HuH-7.5 (cell line): ENCODE measurements at regions not wholly inside any gene's neighbourhood (a gene's known extent, or its start where the extent isn't known, plus 50 kb on each side); places are given as distances from the start of the nearest gene placed in this dataset.
"Not testable (repeated sequence)": the region's sequence is repeated elsewhere in the genome, so short reads cannot be mapped to it uniquely, and the experiment has no call there.

ENCODE experiments used
- DNase-seq: peaks from one replicate; pipeline ENCODE4 v3.0.0; 2011; ENCODE audit warnings: low spot score

DNA sequence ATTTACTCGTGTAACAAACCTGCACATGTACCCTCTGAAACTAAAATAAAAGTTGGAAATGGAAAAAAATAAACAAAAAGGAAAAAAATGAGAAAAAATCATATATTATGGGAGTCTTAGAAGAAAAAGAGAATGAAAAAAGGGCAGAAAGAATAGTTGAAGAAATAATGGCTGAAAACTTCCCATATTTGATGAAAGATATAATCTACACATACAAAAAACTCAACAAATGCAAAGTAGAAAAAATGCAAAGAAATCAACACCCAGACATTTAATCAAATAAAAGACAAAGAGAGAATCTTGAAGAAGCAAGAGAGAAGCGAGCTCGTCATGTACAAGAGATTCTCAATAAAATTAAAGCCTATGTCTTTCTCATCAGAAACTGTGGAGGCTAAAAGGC, 73.8 kb downstream of the SLC25A46 start:
- no peak for DNase-seq

DNA sequence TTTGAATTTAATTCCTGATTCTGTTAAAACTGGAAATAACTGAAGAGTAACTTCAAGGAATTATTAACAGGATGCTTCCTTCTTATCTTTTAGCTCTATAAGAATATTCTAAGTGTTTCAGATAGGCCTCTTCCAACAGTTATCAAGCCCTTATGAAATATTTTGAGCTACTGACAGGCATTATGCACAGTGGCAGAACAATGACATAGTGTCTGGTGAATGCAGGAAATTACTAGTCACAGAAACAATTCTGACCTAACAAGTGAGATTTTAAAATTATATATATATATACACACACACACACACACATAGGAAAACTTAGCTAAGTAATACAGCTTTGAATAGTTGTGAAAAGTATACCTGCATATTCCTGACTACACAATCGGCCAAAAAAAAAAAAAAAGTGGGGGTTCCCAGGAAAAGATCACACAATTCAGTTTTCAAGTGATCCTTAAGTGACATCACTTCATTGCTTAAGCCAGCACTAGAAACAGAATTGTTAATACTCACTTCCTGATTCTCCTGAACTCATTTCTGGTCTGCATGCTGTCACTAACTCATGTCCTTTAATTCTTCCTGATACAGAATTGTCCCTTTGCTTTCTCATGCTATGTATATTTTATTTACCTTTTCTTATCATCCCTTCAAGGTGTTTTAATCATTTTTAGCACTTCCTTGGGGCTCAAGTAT, 77.3 kb downstream of the SLC25A46 start:
- no peak for DNase-seq

DNA sequence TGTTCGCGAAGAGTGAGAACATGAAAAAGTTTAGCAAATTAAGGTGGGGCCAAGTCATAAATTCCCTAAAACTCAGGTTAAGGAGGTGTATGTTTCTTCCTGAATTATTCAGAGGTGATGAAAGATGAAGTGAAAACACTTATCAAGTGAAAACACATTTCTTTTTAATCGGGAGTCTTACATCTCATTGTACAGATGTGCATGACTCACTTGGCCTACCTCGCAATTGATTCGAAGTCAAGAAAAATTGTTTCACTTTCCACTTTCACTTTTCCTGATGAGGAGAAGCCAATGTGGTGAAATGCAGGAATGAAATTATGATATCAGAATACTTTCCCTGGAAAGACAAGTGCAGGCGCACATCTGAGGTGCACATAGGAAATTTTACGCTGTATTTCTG, 78.7 kb downstream of the SLC25A46 start:
- DNase-seq, result no peak

DNA sequence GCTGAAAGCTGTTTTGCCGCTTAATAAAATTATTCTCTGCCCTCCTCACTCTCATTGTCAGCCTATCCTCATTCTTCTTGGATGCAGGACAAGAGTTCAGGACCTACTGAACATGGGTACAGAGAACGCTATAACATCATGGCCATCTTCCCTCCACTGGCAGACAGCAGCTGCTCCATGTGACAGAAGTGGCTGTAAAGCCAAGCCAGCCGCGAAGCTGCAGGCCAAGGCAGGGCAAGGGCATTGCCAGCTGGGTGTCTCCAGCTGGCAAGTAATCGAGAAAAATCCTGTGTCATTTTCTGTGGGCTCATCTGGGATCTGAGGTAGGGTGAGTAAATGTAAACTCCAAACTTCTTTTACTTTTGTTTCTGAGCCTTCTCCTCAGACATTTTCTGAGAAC, 84.8 kb downstream of the SLC25A46 start:
- DNase-seq, result no peak

DNA sequence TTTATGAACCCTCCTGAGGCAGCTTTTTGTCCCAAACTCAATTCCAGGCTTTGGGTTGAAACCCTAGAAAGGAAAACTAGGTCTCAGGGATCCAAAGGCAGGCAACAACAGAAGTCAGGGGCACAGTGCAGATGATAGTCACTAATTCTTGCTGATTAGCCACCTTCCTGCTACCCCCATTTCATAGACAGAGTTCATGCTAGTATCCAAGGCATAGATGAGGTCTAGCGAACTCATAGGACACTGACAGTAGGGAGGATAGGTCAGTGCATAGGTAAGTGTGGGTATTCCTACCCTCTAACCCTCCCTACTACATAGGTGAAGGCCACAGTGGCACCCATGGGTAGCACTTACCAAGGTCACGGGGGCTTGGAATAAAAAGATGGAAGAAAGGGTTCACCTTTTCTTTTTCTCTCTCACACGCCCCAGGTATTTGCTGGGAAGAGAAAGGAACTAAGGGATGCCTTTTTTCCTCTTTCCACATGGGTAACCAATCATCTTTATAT, 86.2 kb downstream of the SLC25A46 start:
- no peak for DNase-seq

DNA sequence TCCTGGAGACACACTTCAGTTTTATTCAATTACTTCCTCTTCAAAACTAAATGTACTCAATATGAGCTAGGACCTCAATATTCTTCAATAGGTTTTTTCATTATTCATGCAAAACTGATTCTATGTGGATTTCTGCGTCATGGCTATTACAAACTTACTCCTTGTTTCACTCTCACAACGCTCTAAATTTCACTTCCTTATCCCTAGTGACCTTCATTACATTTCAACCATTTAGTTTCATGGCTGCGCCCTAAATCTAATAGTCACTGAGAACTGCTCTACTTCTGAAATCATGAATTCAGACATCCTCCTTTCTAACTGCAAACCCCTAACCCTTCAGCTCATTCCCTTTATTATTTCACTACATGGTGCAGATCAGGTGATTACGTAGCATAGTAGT, 93.9 kb downstream of the SLC25A46 start:
- DNase-seq, result no peak

DNA sequence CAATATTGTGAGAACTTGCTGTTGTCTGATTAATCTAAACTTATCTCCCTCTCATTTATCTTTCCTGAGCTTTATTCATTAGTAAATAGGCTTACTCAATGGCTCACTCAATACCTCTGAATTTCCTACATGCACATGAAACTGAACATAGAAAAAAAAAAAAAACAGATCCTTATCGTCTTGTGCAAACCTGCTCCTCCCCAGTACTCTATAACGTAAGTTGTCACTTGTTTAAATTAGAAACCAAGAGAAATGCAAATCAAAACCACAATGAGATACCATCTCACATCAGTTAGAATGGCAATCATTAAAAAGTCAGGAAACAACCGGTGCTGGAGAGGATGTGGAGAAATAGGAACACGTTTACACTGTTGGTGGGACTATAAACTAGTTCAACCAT, 96.1 kb downstream of the SLC25A46 start:
- not testable (repeated sequence) for DNase-seq

DNA sequence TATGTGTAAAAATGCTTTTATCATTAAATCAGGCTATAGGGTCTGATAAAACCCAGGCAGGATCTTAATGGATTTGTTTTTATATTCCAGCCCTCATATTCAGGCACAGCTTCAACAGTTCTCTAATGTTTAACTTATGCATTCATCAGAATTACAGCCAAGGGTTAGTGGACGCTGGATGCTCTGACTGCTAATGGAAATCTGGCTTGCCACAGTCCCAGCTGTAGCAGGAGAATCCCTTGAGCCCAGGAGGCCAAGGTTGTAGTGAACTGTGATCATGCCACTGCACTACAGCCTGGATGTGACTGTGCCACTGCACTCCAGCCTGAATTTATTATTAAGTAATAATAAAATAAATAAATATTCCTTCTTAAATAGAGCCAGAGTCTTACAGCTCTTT, 98.0 kb downstream of the SLC25A46 start:
- DNase-seq, result no peak

DNA sequence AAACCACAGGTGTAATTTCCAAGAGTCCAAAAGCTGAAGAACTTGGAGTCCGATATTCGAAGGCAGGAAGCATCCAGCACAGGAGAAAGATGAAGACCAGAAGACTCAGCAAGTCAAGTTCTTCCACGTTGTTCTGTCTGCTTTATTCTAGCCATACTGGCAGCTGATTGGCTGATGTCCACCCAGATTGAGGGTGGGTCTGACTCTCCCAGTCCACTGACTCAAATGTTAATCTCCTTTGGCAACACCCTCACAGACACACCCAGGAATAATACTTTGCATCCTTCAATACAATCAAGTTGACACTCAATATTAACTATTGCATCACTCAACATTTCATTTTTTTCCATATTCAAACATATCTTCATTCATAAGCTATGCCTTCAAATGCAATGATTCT, 99.5 kb downstream of the SLC25A46 start:
- DNase-seq, result not testable (repeated sequence)

DNA sequence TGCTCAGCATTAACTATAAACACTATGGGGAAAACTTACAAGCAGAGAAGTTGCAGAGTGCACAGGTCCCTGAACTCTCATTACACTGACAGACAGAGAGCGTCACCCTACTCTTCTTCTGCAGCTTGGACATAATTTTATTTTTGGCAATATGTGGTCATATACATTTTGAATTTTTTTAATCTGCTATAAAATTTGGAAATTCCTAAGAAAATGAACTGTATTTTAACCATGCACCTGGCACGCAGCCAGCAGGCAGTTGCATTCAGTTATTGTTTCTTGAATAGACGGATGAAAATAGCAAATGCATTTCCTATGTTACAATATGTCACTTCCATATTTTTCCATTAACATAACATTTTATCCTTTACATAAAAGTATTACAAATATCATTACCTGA, 100.2 kb downstream of the SLC25A46 start:
- DNase-seq, result no peak

DNA sequence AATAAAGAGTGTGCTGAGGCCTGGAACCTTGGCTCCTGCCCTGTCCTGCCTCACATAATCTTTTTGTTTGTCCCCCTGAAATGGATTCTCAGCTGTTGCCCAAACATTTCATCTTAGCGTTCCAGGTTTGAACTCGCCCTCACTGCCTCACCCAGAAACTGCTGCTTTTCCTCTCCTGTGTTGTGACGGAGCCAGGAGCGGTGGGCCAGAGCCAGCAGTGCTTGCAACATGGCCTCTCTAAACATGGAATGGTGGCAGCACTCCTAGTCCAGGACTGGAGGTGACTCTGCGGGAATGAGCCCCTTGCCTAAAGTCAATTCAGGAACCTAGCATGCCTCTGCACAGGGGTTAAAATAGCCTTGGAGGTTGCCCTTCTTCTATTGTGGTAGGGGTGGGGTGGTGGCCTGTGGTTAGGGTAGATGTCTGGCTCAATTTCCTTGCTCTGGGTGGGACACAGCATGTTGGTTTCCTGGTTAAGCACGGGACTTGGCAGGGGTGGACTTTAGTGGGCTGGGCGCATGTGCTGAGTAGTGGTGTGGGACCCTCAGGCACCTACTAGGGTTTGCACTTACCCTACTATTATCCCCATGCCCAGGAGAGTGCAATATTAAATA, 101.6 kb downstream of the SLC25A46 start:
- no peak for DNase-seq

DNA sequence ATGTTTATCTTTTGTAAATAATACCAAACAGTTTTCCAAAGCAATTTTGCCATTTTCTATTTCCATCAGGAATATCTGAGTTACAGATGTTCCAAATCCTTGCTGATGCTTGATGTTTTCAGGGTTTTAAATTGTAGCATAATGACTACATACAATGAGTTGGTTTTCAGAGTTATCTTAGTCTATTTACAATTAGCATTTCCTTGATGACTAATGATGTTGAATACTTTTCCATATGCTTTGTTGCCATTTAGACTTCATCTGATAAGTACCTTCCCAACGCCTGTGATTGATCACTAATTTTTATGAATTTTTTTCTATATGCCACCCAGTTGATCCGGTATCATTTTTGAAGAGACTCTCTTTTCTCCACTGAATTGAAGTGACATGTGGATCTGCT, 102.3 kb downstream of the SLC25A46 start:
- DNase-seq, result no peak

DNA sequence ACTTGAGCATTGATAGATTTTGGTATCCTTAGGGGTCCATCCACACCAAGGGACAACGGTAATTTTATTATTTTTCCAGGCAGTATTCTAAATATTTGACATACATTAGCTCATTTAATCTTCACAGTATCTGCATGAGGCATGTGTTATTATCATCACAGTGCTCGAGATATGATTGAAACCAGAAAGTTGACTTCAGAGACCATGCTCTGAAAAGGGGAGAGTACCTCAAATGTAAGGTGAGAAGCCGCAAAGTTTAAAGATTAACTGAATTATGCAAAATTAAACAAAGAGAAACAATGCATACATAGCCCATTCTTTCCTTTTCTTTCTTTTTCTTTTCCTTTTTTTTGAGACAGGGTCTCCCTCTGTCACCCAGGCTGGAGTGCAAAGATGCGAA, 104.1 kb downstream of the SLC25A46 start:
- no peak for DNase-seq

DNA sequence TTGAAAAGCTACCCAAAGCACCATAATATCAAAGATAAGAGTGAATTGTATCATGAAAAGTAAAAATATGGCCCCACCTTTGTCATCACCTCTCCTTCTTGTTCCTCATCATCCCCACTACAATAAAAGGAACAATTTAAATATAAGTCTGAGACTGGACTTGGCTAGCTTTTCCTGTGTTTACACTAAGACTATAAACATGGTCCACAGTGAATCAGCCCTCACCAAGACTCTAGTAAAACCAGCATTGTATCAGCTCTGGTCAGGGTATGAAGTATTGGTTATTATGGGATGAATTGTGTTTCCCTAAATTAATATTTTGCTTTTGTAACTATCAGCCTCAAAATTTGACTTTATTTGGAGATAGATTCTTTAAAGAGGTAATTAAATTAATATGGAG, 105.4 kb downstream of the SLC25A46 start:
- no peak for DNase-seq

DNA sequence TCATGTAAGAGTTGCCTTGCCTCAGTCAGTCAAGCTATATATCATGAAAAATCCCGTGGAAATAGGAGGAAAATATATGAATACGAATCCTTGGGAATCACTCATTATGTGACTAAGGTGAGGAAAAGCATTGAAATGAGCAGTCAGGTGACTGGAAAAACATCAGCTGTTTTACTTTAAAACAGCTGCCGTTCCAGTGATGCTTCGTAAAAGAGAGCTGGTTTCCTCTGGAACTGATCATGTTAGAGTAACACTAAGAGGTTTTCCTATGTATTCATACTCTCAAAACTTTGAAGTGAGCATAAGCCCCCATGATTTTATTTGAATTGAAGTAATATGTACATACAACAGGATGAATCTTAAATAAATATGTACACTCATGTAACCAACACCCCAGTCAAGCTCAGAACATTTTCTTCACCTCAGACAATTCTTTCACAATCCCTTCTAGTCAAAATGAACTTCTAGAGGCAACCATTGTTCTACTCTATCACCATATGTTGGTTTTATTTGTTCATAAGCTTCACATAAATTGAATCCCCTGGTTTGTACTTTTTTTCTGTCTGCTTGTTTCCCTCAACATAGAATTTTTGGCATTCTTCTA, 107.7 kb downstream of the SLC25A46 start:
- DNase-seq, result no peak

DNA sequence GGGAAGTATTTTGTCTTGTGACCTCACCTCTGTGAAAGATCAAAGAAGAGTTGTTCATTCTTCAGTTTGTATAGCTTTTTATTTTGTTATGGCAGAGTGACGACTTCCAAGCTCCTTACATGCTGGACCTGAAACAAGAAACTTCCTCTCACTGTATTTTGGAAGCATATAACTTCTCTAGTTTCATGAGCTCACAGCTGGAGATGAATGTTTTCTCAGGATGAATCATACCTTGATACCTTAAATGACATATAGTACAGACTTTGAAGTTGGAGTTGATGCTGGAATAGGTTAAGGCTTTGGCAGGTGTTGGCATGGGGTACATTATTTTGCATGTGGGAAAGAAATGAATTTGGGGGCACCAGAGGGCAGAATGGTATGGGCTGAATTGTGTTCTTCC, 112.5 kb downstream of the SLC25A46 start:
- DNase-seq, result no peak

DNA sequence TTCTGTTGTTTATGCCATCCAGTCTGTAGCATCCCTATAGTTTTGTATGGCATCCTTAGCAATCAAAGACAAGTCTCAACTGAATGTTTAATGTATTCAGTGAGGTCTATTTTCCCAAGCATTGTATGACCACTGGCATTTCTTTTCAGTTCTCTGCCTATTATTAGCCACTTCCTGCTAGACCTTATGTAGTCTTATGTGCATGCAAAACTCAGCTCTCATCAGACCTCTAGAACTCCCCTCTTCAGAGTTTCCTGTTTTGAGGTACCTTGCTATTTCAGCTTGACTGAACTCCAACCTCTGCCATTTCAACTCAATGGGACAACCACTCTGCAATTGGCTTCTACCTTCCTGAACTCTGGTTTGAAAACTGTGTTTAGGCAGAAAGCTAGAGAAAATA, 113.2 kb downstream of the SLC25A46 start:
- no peak for DNase-seq

DNA sequence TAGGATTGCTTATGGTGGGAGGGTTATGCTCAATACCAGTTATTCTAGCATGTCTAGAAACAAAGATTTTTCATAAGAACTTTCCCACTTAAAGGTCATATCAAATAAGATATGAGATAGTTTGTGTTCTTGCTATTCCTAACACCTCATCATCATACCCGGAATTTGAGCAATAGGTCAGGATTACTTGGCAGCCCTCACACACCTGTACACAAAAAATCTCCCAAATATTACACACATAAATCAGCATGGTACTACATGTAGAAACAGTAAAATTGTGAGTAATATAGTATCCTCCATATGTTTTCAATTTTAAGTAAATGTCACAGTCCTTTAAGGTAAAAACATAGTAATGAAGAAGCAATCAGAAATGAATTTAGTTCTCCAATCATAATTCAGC, 113.7 kb downstream of the SLC25A46 start:
- DNase-seq, result no peak

DNA sequence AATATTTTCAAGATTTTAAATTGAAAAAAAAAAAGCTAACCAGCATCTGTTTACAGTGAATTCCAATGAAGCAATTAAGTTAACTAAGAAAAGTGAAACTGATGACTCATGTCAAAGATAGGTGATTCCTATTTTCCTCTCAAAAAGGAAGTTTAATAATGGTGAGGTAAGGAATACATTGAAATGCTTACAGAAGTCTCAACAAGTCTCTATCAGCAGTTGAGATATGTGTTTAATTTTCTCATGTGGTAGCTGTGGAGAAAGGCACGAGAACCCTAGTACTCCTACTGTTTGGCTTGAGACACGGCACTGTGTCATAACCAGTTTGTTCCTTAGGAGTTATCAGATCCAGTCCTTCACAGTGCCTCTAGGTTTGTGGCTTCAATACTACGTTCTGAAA, 114.5 kb downstream of the SLC25A46 start:
- DNase-seq, result no peak

DNA sequence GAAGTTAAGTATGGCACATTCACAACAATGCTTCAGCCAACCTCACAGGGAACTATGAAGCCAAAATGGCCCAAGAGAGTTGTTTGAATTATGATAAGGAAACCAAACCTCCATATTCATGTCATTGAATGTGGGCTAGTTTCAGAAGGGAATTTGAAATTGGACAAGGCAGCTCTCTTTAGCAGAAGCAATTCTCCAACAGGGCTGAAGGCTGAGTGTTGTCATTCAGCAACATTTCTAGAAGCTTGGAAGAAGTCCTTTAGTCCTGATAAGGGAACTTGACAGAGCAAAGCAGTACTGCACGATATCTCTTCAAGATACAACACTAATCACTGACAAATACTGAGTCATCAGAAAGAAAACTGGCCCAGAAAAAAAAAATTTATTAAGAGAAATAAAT, 115.4 kb downstream of the SLC25A46 start:
- no peak for DNase-seq

DNA sequence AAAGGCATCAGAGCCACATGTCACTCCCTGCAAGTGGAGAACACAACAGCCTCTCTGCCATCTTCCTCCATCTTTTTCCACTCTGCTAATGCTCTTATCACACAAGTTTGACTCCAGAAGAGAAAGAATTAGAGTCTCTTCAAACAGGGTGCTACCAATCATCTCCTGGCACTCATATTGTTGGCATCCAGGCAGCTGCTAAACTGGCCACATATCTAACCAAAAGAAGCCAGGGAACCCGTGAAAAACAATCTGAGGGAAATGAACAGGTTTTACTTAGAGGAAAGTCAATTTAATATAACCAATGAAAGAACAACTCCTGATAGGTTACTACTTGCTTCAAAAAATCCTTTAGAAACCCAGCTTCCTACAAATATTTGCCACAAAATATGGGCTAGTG, 117.2 kb downstream of the SLC25A46 start:
- DNase-seq, result no peak

DNA sequence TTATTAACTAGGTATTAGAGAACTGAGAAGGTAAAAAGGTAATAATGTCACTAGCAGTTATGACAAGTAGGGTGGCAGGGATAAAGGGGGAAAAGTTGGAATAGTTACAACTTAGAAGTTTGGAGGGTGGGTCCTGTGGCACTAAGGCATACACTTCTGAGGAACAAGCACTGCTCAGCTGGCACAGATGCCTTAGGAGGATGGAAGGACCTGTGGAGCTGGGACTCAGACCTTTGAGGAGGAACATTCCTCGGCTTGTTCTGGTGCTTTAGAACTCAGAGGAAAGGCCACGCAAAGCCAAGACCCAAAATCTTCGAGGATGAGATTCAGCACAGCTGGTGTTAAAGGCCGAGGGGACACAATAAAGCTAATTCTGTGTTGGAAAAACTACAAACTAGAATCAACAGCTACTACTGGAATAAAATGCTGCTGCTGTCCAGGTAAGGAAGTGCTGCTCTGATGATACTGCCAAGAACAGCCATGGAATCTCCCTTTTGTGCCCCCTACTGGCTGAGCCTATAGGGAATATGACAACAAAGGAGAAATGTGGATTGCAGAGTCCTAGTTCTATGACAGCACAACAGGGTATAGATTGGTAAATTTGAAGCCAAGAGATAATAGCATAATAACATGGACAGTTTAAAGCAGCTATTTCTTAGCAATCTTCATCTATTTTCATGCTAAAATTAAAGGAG, 126.7 kb downstream of the SLC25A46 start:
- DNase-seq, result peak; percentile 20

DNA sequence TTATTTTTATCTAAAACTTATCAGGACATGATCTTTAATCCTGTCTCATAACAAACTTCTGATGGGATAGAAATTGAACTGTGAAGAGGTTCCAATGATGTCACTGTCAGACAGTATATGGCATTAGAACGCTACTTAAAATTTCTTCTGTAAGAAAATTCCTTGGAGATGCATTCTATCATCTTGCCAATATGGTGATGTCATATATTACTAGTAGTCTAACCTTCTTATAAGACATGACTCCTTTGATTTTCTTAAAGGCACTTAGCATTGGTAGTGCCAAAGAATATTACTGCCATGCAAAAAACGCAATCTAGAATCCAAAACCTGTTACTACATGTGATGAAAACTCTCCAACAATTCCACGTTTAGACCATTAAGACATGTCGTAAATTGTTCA, 131.1 kb downstream of the SLC25A46 start:
- no peak for DNase-seq
